Panc1 (cell line): ENCODE measurements at regions not wholly inside any gene's neighbourhood (a gene's known extent, or its start where the extent isn't known, plus 50 kb on each side); places are given as distances from the start of the nearest gene placed in this dataset.

Experiments
- POLR2AphosphoS5 ChIP-seq: IDR thresholded peaks from 2 replicates; pipeline ENCODE4 v1.6.1; 2012; ENCODE audit warnings: mild to moderate bottlenecking, low read depth, low read length, moderate library complexity
- SIN3A ChIP-seq: IDR thresholded peaks from 2 replicates; pipeline ENCODE4 v1.6.1; 2012; ENCODE audit warnings: low read depth, mild to moderate bottlenecking, low read length, moderate library complexity, borderline replicate concordance; ENCODE audit not compliant: insufficient read depth
- TCF7L2 ChIP-seq: IDR thresholded peaks from 2 replicates; pipeline ENCODE4 v1.6.1; 2011; ENCODE audit warnings: mild to moderate bottlenecking, low read depth, low read length, inconsistent platforms
- TF ChIP-seq, protein P1 (sequence below): fragments of 450-650 bp; IDR thresholded peaks from 2 replicates; pipeline ENCODE4 v1.5.1; 2017; ENCODE audit warnings: mild to moderate bottlenecking

DNA sequence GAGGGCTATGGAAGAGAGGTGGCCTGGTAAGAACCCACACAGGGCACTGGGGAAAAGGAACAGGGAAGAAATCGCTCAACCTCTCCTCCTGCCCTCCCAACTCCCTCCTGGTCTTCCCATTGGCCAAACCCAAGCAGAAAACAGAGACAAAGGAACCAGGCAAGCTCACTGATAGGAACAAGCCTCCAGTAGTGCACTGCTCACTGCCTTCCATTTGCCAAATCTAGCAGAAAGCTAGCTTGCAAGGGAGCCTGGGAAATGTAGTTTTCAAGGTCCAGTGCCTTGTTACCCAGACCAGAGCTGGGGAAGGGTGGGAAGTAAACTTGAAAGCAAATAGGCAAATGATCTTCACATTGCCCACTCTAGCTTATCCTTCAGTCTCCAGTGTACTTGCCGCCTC, 556.1 kb upstream of the AUTS2 start:
- TF ChIP-seq, protein P1, sequence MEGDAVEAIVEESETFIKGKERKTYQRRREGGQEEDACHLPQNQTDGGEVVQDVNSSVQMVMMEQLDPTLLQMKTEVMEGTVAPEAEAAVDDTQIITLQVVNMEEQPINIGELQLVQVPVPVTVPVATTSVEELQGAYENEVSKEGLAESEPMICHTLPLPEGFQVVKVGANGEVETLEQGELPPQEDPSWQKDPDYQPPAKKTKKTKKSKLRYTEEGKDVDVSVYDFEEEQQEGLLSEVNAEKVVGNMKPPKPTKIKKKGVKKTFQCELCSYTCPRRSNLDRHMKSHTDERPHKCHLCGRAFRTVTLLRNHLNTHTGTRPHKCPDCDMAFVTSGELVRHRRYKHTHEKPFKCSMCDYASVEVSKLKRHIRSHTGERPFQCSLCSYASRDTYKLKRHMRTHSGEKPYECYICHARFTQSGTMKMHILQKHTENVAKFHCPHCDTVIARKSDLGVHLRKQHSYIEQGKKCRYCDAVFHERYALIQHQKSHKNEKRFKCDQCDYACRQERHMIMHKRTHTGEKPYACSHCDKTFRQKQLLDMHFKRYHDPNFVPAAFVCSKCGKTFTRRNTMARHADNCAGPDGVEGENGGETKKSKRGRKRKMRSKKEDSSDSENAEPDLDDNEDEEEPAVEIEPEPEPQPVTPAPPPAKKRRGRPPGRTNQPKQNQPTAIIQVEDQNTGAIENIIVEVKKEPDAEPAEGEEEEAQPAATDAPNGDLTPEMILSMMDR: no peak
- no peak for TF ChIP-seq SIN3A
- no peak for TF ChIP-seq POLR2AphosphoS5
- TF ChIP-seq TCF7L2: no peak
